22Rv1 (cell line): ENCODE measurements at regions not wholly inside any gene's neighbourhood (a gene's known extent, or its start where the extent isn't known, plus 50 kb on each side); places are given as distances from the start of the nearest gene placed in this dataset.

Experiments
- CTCF ChIP-seq: fragments of 450-650 bp; IDR thresholded peaks from 2 replicates; pipeline ENCODE4 v1.5.1; 2017; ENCODE audit warnings: mild to moderate bottlenecking
- ZFX ChIP-seq: fragments of 450-650 bp; IDR thresholded peaks from 2 replicates; pipeline ENCODE4 v1.6.1; 2017; ENCODE audit warnings: antibody characterized with exemption, borderline replicate concordance

- TF ChIP-seq CTCF (no peak), ZFX (no peak)
These were observed 915.9 kb downstream of the KCNA4 start for GRCh38 chr11:29100967-29101366.
